HG03139 (cell line): ENCODE measurements at regions not wholly inside any gene's neighbourhood (a gene's known extent, or its start where the extent isn't known, plus 50 kb on each side); places are given as distances from the start of the nearest gene placed in this dataset.
"Not testable (repeated sequence)": the region's sequence is repeated elsewhere in the genome, so short reads cannot be mapped to it uniquely, and the experiment has no call there.

Experiments used
- ATAC-seq: cut with Tn5 transposase; IDR thresholded peaks from one replicate; pipeline ENCODE4 v1.9.1; 2021; ENCODE audit not compliant: unreplicated experiment

GRCh38 chr9:33690143-33690933 lies 105.0 kb upstream of the PRSS3 start:
- no peak for ATAC-seq

DNA sequence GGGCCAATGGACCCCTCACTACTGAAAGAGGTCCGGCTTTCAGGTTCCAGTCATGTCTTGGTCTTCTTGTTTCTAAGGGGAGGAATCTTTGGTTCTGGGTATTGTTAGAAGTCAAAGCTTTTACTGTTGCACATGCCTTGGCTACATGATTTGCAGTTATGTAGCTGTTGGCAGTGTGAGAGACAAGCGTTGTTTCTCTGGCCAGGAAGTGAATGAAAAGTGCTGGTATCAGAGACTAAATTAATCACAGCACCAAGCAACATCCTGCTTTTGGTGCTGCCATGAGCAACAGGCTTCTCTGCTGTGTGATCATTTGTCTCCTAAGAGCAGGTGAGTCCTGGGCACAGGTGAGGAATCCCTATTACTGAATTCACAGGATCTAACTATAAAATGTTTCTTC lies 100.1 kb upstream of the PRSS3 start:
- no peak for ATAC-seq

GRCh38 chr9:33695856-33696255 lies 99.5 kb upstream of the PRSS3 start:
- ATAC-seq: no peak

DNA sequence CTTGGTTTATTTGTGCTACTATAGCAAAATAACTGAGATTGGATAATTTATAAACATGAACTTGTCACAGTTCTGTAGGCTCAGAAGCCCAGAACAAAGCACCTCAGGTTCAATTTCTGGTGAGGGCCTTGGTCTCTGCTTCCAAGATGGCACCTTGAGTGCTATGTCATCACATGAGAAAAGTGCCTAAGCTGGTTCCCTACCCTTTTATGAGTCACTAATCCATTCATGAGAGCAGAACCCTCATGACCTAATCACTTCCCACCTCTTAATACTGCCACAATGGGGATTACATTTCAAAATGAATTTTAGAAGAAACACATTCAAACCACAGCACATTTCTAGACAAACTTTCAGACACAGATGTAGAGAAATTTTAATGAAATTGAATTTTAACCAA lies 98.2 kb upstream of the PRSS3 start:
- ATAC-seq: no peak

DNA sequence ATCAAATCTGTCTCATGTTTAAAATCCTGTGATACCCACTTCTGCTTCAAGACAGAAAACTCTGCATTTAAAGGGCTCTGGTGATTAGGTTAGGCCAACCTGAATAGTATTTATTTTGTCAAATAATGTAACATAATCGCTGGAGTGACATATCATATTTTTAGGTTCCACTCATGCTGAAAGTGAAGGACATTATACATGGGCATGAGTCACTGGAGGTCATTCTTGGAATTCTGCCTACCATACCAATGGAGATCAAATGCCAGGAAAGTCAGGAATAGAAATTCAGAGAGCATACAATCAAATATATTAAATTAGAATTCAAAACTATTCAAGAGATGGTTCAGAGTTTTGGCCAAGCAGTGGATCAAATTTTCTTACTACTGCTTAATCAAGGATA lies 97.1 kb upstream of the PRSS3 start:
- ATAC-seq: no peak

DNA sequence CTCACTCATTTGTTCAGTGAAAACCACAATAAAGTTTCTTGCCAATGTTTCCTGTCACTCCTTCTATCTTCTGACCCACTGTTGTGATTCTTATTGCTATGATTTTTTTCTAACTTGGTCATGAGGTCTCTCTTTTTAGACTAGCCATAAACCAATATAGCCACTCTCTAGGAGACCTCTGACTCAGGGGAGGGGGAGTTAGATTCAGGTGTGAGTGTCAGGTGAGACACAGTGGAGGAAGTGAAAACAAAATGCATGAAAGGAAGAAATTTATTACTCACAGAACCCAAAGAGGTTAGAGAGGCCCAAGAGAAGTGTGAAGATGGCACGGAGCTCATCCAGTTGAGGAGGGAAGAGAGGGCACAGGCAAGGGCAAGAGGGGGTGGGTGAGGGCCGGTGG lies 94.4 kb upstream of the PRSS3 start:
- ATAC-seq: not testable (repeated sequence)

DNA sequence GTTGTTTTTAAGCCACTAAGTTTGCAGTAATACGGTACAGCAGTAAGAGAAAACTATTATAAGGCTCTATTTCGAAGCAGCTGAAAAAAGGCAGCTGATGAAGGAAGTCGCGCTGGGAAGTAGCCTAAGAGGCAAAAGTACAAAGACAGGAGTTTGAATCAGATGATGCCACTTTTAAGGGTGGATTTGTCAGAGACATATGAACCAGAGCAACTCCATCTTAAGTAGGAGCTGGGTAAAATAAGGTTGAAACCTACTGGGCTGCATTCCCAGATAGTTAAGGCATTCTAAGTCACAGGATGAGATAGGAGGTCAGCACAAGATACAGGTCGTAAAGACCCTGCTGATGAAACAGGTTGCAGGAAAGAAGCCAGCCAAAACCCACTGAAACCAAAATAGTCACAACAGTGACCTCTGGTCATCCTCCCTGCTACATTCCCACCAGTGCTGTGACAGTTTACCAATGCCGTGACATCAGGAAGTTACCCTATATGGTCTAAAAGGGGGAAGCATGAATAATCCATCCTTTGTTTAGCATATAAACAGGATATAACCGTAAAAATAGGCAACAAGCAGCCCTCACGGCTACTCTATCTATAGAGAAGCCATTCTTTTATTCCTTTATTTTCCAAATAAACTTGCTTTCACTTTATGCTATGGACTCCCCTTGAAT lies 91.8 kb upstream of the PRSS3 start:
- no peak for ATAC-seq

GRCh38 chr9:33705440-33705839 lies 89.9 kb upstream of the PRSS3 start:
- ATAC-seq: not testable (repeated sequence)

DNA sequence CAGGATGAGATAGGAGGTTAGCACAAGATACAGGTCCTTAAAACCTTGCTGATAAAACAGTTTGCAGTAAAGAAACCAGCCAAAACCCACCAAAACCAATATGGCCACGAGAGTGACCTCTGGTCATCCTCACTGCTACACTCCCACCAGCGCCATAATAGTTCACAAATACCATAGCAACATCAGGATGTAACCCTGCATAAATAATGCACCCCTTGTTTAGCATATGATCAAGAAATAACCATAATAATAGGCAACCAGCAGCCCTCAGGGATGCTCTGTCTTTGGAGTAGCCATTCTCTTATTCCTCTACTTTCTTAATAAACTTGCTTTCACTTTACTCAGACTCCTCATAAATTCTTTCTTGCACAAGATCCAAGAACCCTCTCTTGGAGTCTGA lies 86.9 kb upstream of the PRSS3 start:
- ATAC-seq: no peak

- ATAC-seq: no peak
Measured at GRCh38 chr9:33709269-33709668, 86.1 kb upstream of the PRSS3 start.

DNA sequence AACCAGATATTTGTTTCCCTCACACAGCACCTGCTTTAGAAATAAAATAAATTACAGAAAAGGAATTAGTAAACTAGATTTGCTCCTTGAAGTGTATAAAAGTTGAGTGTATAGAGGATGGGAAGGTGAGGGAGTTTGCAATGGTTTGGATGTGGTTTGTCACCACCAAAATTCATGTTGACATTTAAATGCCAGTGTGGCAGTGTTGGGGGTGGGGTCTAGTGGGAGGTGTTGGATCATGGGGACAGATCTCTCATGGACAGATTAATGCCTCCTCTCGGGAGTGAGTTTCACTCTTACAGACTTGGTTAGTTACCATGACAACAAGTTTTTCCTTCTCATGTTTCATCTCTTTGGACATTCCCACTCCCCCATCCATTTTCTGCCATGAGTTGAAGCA lies 83.9 kb upstream of the PRSS3 start:
- not testable (repeated sequence) for ATAC-seq

- ATAC-seq: no peak
Measured at GRCh38 chr9:33714989-33715388, 80.4 kb upstream of the PRSS3 start.

GRCh38 chr9:33718987-33719386 lies 76.4 kb upstream of the PRSS3 start:
- no peak for ATAC-seq

DNA sequence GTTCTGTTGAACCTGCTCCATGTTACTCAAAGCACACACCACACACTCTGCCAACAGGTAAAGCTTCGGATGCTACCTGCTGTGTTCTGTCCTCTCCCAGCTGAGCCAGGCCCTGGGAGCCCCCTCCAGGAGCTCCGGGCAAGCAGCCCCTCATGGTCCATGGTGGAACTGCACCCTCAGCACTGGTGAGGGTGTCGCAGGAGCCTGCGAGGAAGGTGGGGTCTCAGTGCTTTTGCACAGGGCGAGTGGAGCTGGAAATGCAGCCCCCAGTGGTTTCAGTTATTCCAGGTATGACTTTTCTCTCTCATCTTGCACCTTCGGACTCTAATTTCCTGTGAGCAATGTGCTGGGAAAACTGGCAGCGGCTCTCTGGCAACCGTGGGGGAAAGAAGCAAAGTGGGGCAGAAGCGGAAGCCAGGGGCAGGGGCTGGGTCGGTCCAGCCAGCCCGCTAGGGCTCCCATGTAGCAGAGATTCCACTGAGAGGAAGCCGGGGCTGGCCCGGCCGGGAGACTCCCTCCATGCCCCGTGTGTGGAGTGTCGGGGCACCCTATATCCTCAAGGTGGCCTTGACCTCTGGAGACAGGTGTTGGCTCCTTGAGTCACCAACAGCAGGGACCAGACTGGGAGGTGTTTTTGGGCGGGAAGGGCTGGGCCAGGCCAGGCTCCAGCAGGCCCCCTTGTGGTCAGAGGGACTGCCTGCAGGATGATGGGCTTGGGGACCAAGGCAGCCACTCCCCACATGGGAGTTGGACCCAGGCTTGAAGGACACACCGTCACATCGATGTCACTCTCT lies 75.6 kb upstream of the PRSS3 start:
- peak; percentile 69 for ATAC-seq

GRCh38 chr9:33721674-33722358 lies 73.5 kb upstream of the PRSS3 start:
- ATAC-seq: peak; percentile 52

- no peak for ATAC-seq
Measured at GRCh38 chr9:33722359-33722675, 73.0 kb upstream of the PRSS3 start.

DNA sequence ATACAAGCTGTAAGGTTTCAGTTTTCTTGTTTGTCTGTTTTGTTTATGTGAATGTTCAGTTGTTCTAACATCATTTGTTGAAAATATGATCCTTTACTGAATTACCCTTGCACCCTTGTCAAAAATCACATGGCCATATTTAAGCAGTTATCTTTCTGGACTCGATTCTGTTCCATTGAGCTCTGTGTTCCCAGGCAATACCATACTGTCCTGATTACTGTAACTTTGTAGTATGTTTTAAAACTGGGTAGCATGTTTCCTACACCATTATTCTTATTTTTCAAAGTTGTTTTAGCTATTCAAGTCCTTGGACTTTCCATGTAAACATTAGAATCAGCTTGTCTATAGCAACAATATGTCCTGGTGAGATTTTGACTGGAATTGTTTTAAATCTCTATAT lies 66.7 kb upstream of the PRSS3 start:
- no peak for ATAC-seq

- no peak for ATAC-seq
Measured at GRCh38 chr9:33731142-33731541, 64.2 kb upstream of the PRSS3 start.

DNA sequence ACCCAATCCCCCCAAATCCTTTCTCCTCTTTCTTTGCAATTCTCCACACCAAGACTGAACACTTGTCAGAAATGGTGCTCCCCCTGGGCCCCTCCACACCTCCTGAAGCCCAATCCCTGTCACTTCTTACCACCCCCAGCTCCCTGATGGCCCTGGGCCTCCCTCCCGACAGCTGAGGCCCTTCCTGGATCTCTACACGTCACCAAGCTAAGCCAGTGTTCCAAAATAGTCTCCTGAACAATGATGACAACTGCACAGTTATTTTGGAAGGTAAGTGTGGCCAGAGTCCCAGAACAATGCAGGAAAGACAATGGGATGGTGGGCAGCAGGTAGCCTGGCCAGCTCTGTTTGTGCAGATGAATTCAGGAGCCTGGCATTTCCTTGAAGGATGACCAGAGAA lies 63.7 kb upstream of the PRSS3 start:
- ATAC-seq: no peak

- ATAC-seq: not testable (repeated sequence)
Measured at GRCh38 chr9:33734247-33734940, 61.0 kb upstream of the PRSS3 start.
